GM21423 (cell line): ENCODE measurements at regions not wholly inside any gene's neighbourhood (a gene's known extent, or its start where the extent isn't known, plus 50 kb on each side); places are given as distances from the start of the nearest gene placed in this dataset.
"Not testable (repeated sequence)": the region's sequence is repeated elsewhere in the genome, so short reads cannot be mapped to it uniquely, and the experiment has no call there.

Source experiments
- ATAC-seq: cut with Tn5 transposase; IDR thresholded peaks from one replicate; pipeline ENCODE4 v1.9.1; 2021; ENCODE audit warnings: mild to moderate bottlenecking, moderate library complexity; ENCODE audit not compliant: unreplicated experiment

DNA sequence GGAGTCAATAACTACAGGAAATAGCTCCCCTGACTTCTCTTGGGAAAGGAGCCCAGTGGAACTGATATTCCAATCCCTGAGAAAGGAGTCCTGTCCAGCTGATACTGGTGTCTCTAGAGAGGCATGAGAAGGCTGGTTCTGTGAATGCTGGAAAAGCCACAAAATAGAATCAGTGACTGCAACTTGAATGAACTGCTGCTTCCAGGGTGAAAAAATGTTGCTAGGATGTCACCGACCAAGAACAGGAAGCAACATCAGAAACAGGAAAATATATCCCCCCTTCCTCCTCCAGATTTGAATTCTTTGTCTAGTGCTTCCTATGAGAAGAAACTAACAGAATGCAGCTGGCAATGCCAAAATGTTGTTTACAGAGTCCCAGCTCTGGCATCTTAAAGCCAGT, 269.3 kb upstream of the LYPLAL1 start:
- ATAC-seq = no peak

DNA sequence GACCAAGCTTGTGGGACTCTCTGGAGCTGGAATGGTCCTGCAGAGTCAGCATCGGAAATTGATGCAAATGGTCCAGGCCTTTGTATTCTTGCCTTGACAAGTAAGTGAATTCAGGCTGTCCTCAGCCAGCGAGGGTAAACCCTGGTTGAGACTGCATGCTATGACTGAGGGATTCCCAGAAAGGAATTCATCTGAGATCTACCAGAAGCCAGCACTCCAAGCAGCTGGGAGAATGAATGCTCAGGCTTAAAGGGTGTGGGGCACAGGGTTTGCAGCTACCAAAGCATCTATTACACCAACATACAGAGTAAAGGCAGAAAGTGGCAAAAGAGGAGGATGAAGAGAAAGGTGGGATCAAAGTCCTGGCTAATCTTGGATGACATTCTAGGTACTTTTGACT, 257.0 kb upstream of the LYPLAL1 start:
- ATAC-seq = no peak

DNA sequence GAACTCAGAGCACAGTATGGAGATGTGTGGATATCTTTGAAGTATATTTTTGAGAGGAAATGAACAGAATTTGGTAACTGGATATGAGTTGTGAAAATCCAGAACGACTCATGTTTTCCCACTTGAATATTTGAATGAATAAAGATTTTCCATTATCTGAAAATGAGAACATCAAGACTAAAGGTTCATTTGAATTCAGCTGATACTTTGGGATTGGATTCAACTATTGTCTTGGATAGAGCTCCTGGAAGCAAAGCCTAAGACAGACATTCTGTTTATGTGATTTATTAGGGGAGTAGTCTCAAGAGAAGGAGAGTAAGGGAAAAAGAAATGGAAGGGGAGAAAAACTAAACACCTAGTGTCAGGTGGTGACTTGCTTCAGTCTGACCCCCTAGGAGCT, 256.0 kb upstream of the LYPLAL1 start:
- no peak for ATAC-seq

DNA sequence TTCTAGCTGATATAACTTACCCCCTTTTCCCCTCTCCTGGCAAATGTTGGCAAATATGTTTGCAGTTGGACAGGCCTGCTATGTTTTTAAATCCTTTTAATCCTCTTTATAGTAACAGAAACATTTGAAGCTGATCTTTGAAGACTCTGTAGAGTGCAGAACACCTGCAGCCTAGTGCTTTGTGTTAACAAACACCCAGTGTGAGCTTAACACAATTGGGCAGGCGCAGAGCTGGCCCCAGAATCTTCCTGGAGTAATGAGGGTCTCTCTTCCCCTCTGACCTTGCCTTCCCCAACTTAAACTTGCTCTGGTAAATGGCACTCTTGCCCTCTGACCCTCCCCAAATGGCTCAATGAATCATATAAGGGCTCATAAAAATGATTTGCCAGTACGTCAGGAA, 247.9 kb upstream of the LYPLAL1 start:
- no peak for ATAC-seq

DNA sequence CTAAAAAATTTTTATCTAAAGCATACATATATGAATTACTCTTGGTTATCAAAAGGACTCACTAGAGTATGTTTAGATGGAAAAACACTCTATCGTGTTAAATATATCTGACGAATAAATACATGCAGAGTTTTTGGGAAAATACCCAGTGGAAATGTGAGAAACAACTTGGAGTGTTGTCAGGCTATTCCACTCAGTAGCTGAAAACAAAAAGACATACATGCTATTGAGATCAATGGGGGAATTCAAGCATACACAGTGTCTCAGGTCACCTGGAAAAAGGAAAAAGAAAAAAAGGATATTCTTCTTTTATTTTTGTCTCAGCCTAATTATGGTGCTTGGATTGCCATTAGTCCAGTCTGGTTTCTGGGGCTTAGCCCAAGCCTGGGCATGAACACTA, 247.0 kb upstream of the LYPLAL1 start:
- ATAC-seq = no peak

DNA sequence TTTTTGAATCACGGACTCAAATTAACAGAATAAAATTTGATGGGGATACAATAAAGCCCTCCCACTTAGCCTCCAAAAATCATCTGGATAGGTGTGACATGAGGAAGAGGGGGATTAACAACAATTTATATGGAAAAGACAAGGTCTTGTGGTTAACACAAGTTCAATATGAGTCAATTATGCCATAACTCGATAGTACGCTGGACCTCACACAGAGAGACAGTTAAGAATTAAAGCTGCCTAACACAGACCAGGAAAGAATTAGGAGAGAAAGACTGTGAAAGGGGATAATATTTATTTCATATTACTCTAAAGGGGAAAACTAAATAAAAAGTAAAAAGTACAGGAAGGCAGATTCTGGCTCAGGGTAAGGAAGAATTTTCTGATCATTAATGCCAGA, 243.7 kb upstream of the LYPLAL1 start:
- no peak for ATAC-seq

DNA sequence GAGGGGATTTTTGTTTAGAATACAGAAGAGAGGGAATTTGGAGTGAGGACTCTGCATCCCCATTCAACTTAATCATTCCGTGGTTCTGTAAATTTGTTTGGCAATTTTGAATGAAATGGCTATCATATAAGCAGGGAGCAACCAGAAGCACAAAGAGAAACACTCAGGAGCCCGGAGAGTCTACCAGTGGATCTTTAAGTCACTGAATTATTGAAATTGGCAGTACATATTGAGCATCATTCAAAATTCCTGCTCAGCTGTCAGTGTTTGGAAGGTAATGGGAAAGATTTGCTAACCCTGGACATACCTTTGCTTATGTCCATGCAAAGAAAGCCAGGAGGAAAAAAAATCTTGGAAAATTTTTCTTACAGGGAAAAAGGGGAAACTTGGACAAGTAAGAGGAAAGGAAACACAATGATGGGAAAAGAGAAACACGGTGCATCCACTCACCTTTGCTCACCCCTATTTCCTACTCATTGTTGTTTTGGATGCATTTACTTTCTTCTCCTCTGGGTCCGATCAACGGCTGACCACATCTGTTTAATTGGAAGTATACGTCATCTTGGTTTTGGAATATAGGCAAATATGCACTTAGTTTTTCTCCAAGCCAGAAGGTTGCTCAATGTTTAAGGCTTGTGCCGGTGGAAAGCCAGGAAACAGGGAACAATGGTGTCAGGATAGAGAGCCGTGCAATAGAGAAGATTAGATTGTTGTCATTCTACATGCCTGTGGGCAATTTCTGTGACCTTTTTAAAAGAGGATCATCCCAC, 243.0 kb upstream of the LYPLAL1 start:
- no peak for ATAC-seq

DNA sequence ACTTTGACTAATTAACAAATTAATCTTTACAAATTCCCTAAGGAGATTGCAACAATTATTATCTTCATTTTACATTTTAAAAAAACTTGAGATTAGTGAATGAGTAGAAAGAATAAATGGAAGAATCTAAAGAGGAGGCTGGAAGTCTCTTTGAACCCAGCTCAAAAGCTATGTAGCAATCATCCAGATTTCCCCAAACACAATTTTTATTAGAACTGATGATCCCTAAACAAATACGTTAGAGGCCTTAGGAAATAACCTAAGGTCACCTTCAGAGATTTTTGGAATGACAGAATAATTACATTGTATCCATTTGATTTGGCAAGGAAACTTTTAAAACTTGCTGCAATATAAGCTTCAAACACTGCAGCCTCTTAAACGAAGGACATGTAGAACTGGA, 242.4 kb upstream of the LYPLAL1 start:
- no peak for ATAC-seq

DNA sequence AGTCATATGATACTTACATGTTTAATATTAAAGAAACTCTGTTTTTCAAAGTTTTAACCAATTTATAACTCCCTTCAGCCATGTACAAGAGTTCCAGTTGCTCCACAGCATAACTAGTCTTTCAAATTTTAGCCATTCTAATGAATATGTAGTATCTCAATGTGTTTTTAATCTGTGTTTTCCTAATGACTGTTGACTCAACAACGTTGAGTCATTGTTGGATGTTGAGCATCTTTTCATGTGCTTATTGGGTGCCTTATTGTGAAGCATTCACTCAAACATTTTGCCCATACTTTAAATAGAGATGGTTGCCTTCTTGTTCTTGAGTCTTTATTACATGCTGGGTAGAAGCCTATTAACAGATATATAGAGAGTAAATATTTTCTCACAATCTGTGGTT, 240.2 kb upstream of the LYPLAL1 start:
- no peak for ATAC-seq

DNA sequence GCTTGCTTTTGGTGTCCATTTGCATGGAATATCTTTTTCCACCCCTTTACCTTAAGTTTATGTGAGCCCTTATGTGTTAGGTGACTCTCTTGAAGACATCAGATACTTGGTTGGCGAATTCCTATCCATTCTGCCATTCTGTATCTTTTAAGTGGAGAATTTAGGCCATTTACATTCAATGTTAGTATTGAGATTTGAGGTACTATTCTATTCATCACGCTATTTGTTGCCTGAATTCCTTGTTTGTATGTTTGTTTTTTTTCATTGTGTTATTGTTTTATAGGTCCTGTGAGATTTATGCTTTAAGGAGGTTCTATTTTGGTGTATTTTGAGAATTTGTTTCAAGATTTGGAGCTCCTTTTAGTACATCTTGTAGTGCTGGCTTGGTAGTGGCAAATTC, 238.3 kb upstream of the LYPLAL1 start:
- not testable (repeated sequence) for ATAC-seq

DNA sequence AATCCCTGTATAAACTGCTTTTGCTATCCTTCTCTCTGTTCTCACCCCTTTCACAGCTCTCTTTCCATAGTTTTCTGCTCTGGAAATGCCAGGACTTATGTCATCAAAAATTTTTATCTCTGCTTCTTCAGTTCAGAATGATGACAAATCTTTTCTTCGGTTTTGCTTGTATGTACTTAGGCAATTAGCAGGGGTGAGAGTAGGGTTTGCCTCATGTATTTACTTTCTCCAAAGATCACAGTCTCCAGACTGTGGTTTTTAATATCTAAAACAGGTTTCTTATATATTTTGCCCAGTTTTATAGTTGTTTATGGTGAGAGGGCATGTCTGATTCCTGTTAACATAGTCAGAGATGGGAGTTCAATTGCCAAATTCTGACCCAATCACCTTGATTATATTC, 235.4 kb upstream of the LYPLAL1 start:
- no peak for ATAC-seq

DNA sequence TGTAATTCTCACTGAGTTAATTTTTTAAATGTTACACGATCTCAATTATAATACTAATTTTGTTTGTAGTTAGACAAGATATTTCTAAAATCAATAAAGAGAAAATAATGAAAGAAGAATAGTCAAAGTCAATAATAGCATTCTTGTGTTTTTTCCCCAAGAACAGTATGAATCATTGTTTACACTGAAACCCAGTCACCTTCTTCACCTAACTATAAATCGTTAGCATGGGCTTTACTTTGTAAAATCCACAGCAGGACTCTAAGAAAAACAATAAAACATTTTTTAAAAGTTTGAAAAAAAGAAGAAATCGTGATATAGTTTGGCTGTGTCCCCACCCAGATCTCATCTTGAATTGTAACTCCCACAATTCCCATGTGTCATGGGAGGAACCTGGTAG, 234.6 kb upstream of the LYPLAL1 start:
- no peak for ATAC-seq

DNA sequence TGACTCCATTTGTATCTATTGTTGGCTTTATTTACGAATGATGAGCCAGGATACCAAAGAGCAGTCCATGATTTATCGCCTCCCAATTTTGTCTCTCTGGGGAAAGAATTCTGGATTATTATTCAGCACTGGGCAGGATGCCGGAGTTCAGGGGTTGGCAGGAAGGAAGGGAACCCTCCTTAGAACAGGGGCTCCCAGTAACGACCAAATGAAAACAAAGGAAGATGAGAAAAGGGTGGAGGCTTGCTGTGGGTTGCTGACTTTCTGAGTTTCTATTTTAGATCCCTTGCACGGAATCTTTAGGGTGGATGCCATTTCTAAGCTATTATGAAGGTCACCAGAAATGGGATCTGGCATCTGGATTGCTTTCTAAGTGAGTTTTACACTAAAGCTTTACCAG, 231.2 kb upstream of the LYPLAL1 start:
- no peak for ATAC-seq

DNA sequence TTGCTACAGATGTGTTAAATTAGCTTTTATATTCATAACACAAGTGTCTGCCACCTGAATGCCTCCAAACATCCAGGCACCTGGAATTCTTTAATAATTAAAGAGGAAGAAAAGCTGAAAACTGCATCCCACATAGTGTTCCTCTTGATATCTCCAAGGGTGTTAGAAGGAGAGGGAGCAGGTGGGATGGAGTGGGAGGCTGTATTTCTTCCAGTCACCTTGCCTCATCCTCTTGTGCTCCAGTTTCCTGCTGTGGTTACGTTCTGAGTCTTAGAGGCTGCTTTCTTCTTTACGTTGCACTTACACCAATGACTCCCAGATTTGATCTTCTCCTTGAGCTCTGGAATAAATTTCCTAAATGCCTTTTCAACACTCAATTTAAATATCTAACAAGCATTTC, 230.3 kb upstream of the LYPLAL1 start:
- no peak for ATAC-seq

DNA sequence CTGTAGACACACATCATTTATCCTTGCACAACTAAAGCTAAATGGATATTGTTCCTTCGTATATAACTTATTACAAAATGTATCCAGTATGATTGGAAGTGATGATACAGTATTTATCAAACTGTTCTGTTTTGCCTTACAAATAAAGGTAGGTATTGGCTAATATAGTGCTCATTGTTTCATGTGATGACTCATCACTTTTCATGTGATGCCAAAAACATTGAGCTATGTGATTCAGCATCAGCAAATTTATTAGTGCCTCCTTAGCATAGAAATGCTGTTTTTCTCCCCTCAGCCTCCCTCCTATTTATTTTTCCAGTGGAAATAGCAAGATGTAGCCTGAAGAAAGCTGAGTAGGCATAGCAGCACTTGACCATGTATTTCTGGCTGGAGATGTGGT, 228.6 kb upstream of the LYPLAL1 start:
- ATAC-seq = no peak

DNA sequence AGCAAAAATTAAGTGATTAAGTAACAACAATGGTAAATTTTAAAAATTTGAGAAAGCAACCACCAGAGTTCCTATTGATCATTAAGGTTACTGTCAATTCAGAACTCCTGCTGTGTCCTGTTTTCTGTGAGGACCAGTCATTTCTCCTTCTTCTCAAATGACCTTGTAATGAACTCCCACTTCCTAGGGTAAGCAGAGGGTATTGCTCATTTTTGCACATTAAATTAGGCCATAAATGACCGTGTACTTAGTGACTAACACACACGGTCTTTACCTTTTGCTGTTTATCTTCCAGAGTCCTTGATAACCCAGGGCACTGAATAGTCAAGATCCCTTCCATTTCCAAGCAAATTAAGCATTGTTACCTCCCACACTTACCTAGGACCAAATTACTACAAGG, 227.5 kb upstream of the LYPLAL1 start:
- ATAC-seq = no peak

DNA sequence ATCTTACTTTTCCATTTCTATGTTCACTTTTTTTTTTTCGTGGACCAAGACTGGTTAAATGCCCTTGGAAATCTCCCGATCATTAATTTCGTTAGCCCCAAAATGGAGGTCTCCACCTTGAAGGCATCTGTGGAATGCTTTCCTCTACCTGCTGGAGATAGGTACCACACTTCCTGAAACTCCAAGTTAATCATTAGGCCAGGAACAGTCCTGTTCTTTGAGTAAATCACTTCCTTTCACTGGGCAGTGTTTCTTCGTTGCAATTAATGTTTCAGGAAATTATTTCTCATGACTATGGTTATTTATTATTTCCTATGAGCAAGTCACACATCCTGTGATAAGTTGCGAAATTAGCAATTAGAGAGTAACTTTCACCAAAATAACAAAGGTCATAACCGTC, 225.2 kb upstream of the LYPLAL1 start:
- ATAC-seq = no peak

DNA sequence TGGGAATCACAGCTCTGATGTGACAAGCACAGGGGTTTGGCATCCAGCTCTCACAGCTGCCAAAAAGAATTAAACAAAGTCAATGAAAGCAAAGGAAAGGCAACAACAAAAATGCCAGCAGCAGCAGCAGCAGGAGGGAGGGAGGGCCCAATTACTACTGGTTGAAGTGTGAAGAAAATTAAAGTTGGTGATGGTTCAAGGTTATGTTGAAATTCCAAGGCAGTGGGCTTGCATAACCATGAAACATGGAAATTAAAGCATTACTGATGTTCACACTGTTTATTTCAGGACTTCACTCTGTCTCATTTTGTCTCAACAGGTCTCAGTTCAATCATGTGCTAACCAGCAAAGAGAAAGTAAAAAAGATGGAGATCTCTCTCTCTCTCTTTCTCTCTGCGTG, 220.3 kb upstream of the LYPLAL1 start:
- ATAC-seq = no peak

DNA sequence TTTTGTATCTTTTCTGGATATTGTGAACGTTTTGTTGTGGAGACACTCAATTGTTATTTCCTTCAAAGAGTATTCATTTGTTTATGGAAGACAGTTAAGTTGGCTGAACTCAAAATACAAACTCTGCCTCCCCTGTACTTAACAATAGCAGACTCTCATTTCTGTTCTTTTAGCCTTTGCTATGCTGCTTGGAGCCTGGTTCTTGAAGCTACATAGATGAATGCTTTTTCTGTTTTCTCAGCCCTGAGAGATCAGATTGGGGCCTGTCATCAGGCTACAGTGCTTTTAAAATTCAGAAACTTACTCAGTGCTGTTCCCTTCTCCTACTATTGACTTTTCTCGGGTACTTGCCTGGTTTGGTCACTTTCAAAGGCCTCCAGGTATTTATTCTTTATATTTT, 215.7 kb upstream of the LYPLAL1 start:
- no peak for ATAC-seq

DNA sequence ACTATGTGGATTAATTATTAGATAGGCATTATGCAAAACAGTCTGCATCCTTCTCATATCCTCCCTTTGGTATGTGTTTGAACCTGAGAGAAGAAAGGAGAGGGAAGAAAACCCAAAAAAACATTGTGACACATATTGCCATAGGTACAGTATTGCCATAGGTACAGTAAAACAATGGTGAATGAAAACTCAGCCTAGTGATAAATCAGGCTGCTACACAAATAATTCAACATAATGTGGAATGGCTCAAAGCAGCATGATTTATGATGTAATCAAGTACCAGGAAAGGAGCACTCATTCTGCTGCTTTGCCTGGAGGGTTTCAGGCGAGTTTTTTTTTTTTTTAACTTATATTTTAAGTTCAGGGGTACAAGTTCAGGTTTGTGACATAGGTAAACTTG, 213.9 kb upstream of the LYPLAL1 start:
- ATAC-seq = no peak

DNA sequence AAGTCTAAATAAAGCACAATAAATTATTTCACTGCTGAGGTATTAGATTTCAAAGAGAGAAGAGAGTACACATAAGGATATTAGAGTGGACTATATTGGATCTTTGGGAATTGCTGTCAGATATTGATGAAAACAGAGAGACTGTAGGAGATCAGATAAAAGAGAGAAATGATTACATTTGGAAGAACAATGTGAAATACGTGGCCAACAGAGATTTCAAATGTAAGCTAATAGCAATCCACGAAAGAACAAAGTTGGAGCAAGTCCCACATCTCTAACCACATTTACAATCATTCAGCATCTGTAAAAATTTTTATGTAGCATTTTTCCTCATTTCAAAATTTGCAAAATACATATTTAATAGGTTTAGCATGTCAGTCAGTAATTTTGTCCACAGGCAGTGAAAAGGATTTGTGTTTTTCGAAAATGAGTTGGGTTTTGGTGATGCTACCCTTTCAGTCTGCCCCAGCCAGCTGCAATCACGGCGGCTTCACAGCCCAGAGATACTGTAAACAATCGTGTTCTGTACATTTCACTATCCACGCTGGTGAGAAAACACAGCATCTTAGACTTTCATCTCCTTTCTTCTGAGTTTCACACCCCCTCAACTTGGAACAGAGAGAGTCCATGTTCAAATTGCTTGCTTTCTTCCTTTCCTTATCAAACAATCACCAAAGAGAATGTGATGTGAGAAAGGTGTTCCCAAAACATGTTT, 209.1 kb upstream of the LYPLAL1 start:
- ATAC-seq = no peak

DNA sequence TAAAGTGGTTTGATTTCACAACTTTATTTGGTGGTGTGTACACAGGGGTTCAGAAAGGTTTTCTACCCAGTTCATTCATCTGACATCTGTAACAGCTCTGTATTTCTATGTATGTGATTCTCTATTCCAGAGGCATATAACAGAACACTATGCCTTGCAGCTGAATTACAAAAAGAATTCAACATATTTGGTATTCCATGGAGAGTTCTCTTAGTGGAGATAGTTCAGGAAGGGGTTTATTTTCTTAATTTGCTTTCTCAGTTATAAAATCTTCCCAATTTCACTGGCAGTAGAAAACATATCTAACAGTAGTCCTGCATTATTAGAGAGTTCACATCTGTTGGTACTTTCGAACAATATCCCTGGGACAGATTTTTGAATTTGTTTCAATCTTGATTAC, 207.9 kb upstream of the LYPLAL1 start:
- ATAC-seq = no peak

DNA sequence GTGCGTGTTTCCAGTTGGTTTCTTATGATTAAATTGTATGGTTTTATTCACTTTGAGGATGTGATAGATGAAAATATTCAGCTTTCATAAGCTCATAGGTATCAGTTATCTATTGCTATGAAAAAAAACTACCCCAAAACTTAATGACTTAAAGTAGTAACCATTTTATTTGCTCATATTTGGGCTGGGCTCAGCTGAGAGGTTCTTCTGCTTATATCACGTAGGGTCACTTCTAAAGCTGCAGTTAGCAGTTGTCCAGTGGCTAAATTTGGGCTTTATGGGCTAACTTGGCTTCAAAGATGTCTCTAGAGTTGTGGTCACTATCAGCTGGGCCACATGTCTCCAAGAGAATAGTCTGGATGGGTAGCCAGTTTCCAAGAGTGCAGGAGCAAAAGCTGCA, 206.4 kb upstream of the LYPLAL1 start:
- no peak for ATAC-seq
